ENCODE measurements at regions not wholly inside any gene's neighbourhood (a gene's known extent, or its start where the extent isn't known, plus 50 kb on each side); places are given as distances from the start of the nearest gene placed in this dataset.

- TF ChIP-seq ZFX (IDR thresholded peaks at IDR 0.05; ENCODE audit: borderline replicate concordance): no peak
- TF ChIP-seq, protein P1, sequence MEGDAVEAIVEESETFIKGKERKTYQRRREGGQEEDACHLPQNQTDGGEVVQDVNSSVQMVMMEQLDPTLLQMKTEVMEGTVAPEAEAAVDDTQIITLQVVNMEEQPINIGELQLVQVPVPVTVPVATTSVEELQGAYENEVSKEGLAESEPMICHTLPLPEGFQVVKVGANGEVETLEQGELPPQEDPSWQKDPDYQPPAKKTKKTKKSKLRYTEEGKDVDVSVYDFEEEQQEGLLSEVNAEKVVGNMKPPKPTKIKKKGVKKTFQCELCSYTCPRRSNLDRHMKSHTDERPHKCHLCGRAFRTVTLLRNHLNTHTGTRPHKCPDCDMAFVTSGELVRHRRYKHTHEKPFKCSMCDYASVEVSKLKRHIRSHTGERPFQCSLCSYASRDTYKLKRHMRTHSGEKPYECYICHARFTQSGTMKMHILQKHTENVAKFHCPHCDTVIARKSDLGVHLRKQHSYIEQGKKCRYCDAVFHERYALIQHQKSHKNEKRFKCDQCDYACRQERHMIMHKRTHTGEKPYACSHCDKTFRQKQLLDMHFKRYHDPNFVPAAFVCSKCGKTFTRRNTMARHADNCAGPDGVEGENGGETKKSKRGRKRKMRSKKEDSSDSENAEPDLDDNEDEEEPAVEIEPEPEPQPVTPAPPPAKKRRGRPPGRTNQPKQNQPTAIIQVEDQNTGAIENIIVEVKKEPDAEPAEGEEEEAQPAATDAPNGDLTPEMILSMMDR (IDR thresholded peaks at IDR 0.05): no peak
- no peak overlapping the region for H3K27ac ChIP-seq
Observed at GRCh38 chr14:97153527-97153926, 356.3 kb downstream of the VRK1 start.

DNA sequence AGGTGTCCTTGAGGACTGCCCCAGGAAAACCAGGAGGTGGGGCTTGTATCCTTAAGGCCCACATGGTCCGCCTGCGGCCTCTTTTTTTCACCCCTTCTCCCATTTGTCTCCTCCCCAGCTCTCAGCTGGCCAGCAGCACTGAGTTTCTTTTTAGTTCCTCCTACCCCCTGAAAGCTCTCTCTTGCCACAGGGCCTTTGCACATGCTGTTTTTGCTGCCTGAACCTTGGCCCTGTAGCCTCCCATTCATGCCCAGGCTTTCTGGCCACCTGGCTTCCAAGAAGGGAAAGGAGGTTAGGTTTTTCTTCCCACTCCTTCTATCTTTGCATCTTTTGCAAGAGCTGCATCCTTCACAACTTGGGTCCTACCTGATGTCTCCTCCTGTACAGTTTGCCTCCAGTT lies 358.1 kb downstream of the VRK1 start:
- no peak overlapping the region for H3K27ac ChIP-seq
- TF ChIP-seq, protein P1 (IDR thresholded peaks at IDR 0.05): no peak
- no peak for TF ChIP-seq ZFX (IDR thresholded peaks at IDR 0.05; ENCODE audit: borderline replicate concordance)

GRCh38 chr14:97155814-97156213 lies 358.6 kb downstream of the VRK1 start:
- no peak for TF ChIP-seq ZFX (IDR thresholded peaks at IDR 0.05; ENCODE audit: borderline replicate concordance)
- TF ChIP-seq, protein P1 (IDR thresholded peaks at IDR 0.05): no peak
- H3K27ac ChIP-seq: no peak overlapping the region

GRCh38 chr14:97156705-97157104 lies 359.5 kb downstream of the VRK1 start:
- H3K27ac ChIP-seq: no peak overlapping the region
- no peak for TF ChIP-seq ZFX (IDR thresholded peaks at IDR 0.05; ENCODE audit: borderline replicate concordance)
- TF ChIP-seq, protein P1 (IDR thresholded peaks at IDR 0.05): no peak

- TF ChIP-seq ZFX (IDR thresholded peaks at IDR 0.05; ENCODE audit: borderline replicate concordance): no peak
- no peak overlapping the region for H3K27ac ChIP-seq
Observed at GRCh38 chr14:97158102-97158501, 360.9 kb downstream of the VRK1 start.

GRCh38 chr14:97159124-97159523 lies 361.9 kb downstream of the VRK1 start:
- H3K27ac ChIP-seq: no peak overlapping the region
- TF ChIP-seq, protein P1 (IDR thresholded peaks at IDR 0.05): no peak
- TF ChIP-seq ZFX (IDR thresholded peaks at IDR 0.05; ENCODE audit: borderline replicate concordance): no peak

DNA sequence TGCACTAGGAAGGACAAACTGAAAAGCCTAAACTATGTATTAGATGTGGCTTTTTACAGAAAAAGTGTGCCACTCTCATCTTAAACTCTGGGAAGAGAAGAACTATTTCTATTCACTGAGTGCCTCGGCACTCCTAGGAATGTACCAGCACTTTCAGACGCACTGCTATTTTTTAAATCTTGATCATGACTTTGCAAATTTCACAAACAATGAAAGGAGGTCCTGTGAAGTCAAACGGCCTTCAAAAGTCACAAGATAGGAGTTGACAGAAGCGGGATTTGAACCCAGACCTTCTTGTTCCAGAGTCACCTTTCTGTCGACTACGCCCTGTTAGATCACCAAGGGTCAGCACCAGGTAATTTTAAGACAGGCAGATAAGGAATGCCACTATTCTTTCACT lies 365.4 kb downstream of the VRK1 start:
- TF ChIP-seq, protein P1 (IDR thresholded peaks at IDR 0.05): no peak
- no peak for TF ChIP-seq ZFX (IDR thresholded peaks at IDR 0.05; ENCODE audit: borderline replicate concordance)
- H3K27ac ChIP-seq: no peak overlapping the region

DNA sequence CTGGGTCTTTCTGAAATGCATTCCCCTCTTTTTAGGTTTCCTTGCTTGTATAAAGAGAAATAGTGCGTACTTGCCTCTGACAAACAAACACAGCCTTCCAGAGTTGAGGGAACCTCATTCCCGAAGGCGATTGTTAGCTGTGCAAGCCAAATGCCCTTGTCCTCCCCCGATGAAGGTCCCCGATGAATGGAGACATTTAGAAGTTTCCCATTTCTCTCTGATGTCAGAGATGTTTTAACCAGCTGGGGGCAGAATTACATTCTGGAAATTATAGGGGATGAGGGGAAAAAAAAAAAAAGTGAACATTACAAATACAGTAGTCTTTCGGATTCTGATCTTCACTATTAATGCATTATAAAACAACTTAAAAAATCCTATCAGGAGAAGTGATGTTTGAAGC lies 366.8 kb downstream of the VRK1 start:
- no peak for TF ChIP-seq ZFX (IDR thresholded peaks at IDR 0.05; ENCODE audit: borderline replicate concordance)
- TF ChIP-seq, protein P1 (IDR thresholded peaks at IDR 0.05): no peak
- no peak overlapping the region for H3K27ac ChIP-seq
